ENCODE measurements at regions not wholly inside any gene's neighbourhood (a gene's known extent, or its start where the extent isn't known, plus 50 kb on each side); places are given as distances from the start of the nearest gene placed in this dataset.

- Histone ChIP-seq H3K4me3 (no peak overlapping the region), H3K27me3 (no peaks in the 10 kb centered on the region), H3K27ac (no peak overlapping the region), H3K36me3 (ENCODE audit: low read depth, missing control alignments) (no peaks in the 10 kb centered on the region), H3K9me3 (no peaks in the 10 kb centered on the region), H3K4me1 (peaks cover 6% of the 10 kb centered on the region)
- WGBS, 2 donors = 93 to 94% methylated on average over 2 of the region's 2 CpGs
- DNase-seq = no peak
- TF ChIP-seq POLR2A (IDR thresholded peaks at IDR 0.05) = no peak
- TF ChIP-seq, protein P1, sequence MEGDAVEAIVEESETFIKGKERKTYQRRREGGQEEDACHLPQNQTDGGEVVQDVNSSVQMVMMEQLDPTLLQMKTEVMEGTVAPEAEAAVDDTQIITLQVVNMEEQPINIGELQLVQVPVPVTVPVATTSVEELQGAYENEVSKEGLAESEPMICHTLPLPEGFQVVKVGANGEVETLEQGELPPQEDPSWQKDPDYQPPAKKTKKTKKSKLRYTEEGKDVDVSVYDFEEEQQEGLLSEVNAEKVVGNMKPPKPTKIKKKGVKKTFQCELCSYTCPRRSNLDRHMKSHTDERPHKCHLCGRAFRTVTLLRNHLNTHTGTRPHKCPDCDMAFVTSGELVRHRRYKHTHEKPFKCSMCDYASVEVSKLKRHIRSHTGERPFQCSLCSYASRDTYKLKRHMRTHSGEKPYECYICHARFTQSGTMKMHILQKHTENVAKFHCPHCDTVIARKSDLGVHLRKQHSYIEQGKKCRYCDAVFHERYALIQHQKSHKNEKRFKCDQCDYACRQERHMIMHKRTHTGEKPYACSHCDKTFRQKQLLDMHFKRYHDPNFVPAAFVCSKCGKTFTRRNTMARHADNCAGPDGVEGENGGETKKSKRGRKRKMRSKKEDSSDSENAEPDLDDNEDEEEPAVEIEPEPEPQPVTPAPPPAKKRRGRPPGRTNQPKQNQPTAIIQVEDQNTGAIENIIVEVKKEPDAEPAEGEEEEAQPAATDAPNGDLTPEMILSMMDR (IDR thresholded peaks at IDR 0.05) = no peak
- intact Hi-C loops (cut with DNase I; ENCODE audit: low total_unique reads) = no loop called here
Observed at GRCh38 chr10:108591417-108591816, 1331.9 kb downstream of the XPNPEP1 start.

- TF ChIP-seq POLR2A (IDR thresholded peaks at IDR 0.05) = no peak
- TF ChIP-seq, protein P1 (IDR thresholded peaks at IDR 0.05) = no peak
- 94 to 96% methylated on average over 3 of the region's 3 CpGs for WGBS, 2 donors
- Histone ChIP-seq H3K4me3 (no peak overlapping the region), H3K27me3 (no peaks in the 10 kb centered on the region), H3K9me3 (no peaks in the 10 kb centered on the region), H3K27ac (no peak overlapping the region), H3K36me3 (ENCODE audit: low read depth, missing control alignments) (no peaks in the 10 kb centered on the region), H3K4me1 (no peaks in the 10 kb centered on the region)
- intact Hi-C loops (cut with DNase I; ENCODE audit: low total_unique reads) = no loop called here
- DNase-seq = no peak
Observed at GRCh38 chr10:108586424-108586823, 1336.9 kb downstream of the XPNPEP1 start.

- no peaks in the 10 kb centered on the region for H3K36me3 ChIP-seq (ENCODE audit: low read depth, missing control alignments)
- WGBS, 2 donors = 13 to 36% methylated on average over 1 of the region's 1 CpG
Observed at GRCh38 chr10:108583877-108584276, 1339.4 kb downstream of the XPNPEP1 start.

DNA sequence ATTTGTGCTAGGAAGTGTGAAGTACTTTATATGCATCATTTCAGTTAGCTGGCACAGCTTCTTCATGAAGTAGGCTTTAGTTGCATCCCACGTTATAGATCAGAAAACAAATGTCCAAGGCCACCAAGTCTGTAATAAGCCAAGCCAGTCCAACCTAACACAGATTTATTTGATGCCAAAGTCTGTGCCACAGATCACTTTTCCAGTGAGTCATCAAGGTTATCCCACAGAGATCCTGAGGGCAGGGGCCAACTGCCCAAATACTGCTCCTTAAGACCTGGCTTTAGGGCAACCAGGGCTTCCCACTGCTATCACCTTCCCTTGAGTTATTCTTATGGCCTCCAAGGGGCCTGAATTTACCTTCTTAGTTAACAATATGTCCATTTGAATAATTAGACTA, 1340.4 kb downstream of the XPNPEP1 start:
- Histone ChIP-seq H3K27ac (no peak overlapping the region), H3K9me3 (no peaks in the 10 kb centered on the region), H3K27me3 (no peaks in the 10 kb centered on the region), H3K4me1 (no peaks in the 10 kb centered on the region), H3K4me3 (no peak overlapping the region), H3K36me3 (ENCODE audit: low read depth, missing control alignments) (no peaks in the 10 kb centered on the region)
- intact Hi-C loops (cut with DNase I; ENCODE audit: low total_unique reads) = no loop called here
- WGBS, 2 donors = 61 to 68% methylated on average over 1 of the region's 1 CpG
- no peak for TF ChIP-seq POLR2A (IDR thresholded peaks at IDR 0.05)
- TF ChIP-seq, protein P1 (IDR thresholded peaks at IDR 0.05) = no peak
- DNase-seq = no peak

More at GRCh38 chr10:108583877-108584276, 1339.4 kb downstream of the XPNPEP1 start:
- no peaks in the 10 kb centered on the region for H3K27me3 ChIP-seq
- intact Hi-C loops (cut with DNase I; ENCODE audit: low total_unique reads) = no loop called here
- H3K4me3 ChIP-seq = no peak overlapping the region
- DNase-seq = no peak
- H3K9me3 ChIP-seq = no peaks in the 10 kb centered on the region
- H3K27ac ChIP-seq = no peak overlapping the region
- TF ChIP-seq, protein P1 (IDR thresholded peaks at IDR 0.05) = no peak
- TF ChIP-seq POLR2A (IDR thresholded peaks at IDR 0.05) = no peak
- no peaks in the 10 kb centered on the region for H3K4me1 ChIP-seq

DNA sequence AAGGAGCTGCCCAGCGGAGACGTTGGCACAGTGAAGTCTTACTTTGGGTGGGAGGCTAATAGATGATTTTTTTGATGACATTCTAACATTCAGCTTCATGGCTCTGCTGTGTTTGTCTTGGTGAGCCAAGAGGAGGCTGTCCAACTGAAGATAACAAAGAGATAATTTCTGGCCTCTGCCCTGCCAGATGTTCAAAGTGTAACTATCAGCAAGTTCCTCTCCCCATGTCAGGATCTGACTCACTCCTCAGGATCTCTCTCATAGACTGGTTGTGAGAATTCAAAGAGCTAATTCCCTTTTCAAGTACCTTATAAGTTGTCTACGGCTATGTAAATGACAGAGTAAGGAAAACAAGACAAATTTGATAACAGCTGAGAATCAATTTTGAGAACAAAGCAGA, 1340.9 kb downstream of the XPNPEP1 start:
- Histone ChIP-seq H3K4me1 (no peaks in the 10 kb centered on the region), H3K27me3 (no peaks in the 10 kb centered on the region), H3K27ac (no peak overlapping the region), H3K36me3 (ENCODE audit: low read depth, missing control alignments) (no peaks in the 10 kb centered on the region), H3K9me3 (no peaks in the 10 kb centered on the region), H3K4me3 (no peak overlapping the region)
- DNase-seq = no peak
- WGBS, 2 donors = 52 to 58% methylated on average over 3 of the region's 3 CpGs
- intact Hi-C loops (cut with DNase I; ENCODE audit: low total_unique reads) = no loop called here
- TF ChIP-seq, protein P1 (IDR thresholded peaks at IDR 0.05) = no peak
- TF ChIP-seq POLR2A (IDR thresholded peaks at IDR 0.05) = no peak

Data from testis (tissue), 2 donors.